OCI-LY3 (cell line): ENCODE measurements at regions not wholly inside any gene's neighbourhood (a gene's known extent, or its start where the extent isn't known, plus 50 kb on each side); places are given as distances from the start of the nearest gene placed in this dataset.

Experiments used
- CTCF ChIP-seq: fragments of 200-600, 300-600 bp; sonication (generic); IDR thresholded peaks from 2 replicates; pipeline ENCODE4 v1.5.1; 2014; ENCODE audit warnings: antibody characterized with exemption, low read length, low read depth
- EZH2phosphoT487 ChIP-seq: fragments of 200-600 bp; shearing (Covaris generic); IDR thresholded peaks from 2 replicates; pipeline ENCODE4 v1.6.1; 2018; ENCODE audit warnings: antibody characterized with exemption, mixed run types, low read depth

DNA sequence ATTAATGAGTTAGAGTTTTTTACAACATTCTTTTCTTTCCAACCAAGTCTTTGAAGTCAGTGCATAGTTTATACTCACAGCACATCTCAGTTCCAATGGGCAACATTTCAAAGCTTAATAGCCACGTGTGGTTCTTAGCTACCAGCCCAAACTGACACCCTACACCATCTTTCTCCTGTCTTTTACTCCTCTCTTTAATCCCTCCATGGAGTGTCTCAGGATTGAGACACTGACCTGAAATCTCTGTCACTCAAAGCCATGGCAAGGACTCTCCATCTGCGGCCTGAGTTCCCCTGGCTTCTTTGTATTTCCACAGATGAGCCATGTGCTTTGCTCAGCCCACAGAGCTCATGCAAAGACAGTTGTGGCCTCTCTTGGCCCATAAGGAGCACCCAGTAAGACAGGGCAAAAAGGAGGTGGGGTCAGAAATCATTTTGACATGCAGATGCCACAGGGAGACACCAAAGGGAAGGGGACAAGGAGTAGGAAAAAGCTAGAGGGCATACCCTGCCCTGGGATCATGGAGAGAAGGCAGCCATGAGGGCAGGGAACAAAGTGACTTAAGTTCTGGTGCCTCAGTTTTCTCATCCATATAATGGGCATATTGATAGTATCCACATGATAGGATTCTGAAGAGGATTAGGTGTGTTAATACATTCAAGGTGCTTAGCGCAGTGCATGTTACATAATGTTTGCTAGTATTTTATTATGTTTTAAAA, 493.6 kb upstream of the PROK2 start:
- no peak for TF ChIP-seq CTCF
- TF ChIP-seq EZH2phosphoT487: no peak
